ENCODE measurements at regions not wholly inside any gene's neighbourhood (a gene's known extent, or its start where the extent isn't known, plus 50 kb on each side); places are given as distances from the start of the nearest gene placed in this dataset.
A peak's percentile ranks its signal among the peaks of the same experiment; 100 is the strongest.

DNA sequence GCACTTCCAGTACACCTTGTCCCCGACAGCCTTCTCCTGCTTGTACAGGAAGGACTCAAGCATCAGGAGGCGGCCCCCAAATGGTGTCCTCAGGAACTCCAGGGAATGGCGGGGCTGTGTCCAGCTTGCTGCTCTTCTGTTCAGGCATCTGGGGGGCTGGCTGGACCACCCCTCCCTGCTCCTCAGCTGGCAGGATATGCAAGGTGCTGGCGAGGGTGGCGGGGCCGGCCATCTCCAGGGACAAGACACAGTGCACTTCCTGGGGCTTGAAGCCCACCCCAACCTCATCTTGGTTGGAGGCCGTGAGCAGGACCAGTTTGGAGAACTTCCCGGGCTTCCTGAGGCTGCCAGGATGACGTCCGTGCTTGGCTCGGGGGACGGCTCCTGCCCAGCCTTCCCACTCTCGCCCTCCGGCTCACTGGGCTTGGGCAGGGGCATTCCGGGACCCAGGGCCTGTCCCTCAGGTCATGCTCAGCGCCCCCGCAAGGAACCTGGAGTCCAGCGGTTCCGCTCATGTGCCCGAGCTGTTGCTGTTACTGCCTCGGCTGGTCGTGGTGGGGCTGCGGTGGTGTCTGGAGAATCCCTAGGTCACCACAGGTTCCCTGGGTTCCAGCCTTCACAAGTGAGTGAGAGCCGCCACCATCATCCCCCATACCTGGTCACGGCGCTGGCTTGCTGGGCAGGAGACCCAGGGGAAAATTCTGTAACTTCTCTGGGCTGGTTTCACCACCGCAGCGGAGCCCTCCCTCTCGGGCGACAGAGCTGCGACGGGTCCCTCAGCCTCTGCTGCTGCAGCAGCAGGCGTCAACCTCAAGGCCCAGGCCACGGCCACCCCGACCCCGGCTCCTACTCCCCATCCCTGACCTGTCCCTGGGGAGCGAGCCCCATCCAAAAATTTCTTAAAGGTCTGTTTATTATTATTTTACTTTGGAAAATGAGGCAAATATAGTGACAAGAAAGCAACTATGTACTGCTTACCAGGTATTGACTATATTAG is 82.8 kb upstream of the FXR1 start:
- DNase-seq = no peak

DNA sequence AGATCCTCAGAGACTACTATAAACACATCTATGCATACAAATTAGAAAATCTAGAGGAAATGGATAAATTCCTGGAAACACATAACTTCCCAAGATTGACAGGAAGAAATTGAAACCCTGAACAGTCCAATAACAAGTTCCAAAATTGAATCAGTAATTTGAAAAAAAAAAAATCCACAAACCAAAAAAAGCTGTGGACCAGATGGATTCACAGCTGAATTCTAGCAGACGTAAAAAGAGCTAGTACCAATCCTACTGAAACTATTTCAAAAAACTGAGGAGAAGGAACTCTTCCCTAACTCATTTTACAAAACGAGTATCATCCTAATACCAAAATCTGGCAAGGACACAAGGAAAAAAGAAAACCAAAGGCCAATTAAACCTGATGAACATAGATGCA is 77.0 kb upstream of the FXR1 start:
- no peak for DNase-seq

DNA sequence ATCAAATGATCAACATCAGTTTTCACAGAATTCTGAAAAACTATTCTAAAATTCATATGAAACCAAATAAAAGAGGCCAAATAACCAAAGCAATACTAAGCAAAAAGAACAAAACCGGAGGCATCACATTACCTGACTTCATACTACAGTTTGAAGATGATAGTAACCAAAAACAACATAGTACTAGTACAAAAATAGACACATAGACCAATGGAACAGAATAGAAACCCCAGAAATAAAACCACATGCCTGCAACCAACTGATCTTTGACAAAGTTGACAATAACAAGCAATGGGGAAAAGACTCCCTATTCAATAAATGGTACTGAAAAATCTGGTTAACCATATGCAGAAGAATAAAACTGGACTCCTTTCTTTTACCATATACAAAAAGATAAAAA is 75.7 kb upstream of the FXR1 start:
- DNase-seq = no peak

DNA sequence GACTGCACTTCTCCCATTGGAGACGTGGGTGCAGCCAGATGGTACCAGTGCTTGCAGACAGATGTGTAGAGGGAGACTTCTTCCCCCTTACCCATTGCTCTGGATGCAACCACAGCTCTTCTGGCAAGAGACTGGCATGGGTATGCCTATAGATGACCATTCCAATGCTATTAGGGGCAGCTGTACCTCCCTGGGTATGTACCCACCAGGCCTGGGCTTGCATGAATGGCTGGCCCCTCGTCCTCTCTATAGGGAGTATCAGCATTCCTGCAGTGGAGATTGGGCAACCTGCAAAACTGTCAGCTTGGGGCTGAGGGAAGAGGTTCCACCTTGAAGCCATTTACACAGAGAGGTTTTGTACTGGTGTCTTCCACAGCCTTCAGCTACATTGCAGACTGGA is 57.6 kb upstream of the FXR1 start:
- no peak for DNase-seq

DNA sequence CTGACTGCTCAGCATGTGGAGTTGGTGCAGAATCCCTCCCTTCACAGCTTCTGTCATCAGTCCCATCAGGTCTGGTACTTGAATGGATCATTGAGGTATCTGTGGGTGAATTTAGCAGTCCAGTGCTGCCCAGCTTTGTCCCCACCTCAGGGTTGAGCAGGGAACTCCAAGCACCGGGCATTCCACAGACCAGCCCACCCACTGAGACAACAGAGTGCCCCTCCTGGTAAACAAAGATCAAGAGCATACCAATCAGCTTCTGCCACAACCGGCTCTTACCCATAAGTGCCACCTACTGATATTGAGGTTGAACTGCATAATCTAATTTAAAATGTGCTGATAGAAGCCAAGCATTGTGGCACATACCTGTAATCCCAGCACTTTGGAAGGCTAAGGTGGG is 57.1 kb upstream of the FXR1 start:
- peak; percentile 43 for DNase-seq

DNA sequence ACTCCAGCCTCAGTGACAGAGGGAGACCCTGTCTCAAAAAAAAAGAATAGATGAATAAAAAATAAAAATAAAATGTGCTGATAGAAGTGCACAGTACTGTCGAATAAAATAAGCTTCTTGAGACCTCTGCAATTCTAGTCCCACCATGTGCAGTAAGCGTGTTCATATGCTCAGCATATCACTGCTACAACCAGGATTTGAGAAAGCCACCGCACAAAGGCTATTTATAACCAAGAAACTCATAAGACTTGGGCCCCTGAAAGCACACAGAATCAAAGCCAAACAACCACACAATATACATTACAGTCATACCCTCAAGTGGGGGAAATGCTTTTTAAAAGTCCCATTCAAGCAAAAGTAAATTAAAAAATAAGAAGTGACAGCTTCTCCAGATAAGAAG is 56.5 kb upstream of the FXR1 start:
- DNase-seq = no peak

DNA sequence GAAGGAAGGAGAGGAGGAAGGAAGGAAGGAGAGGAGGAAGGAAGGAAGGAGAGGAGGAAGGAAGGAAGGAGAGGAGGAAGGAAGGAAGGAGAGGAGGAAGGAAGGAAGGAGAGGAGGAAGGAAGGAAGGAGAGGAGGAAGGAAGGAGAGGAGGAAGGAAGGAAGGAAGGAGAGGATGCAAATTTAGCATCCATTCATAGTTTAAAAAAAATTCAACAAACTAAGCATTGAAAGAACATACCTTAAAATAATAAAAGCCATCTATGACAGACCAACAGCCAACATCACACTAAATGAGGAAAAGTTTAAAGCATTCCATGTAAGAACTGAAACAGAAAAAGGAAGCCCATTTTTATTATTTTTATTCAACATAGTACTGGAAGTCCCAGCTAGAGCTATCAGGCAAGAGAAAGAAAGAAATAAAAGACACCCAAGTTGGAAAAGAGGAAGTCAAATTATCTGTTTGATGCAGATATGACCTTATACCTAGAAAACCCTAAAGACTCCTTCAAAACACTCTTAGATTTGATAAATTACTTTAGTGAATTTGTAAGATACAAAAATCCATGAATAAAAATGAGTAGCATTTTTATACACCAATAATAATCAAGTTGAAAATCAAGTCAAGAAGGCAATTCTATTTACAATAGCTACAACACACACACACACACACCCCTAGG is 52.2 kb upstream of the FXR1 start:
- DNase-seq = peak; percentile 80

All from hematopoietic multipotent progenitor cell treated with erythropoietin and hydrocortisone succinate and interleukin-3 and kit ligand, for 4 days (in vitro differentiated cells).